DND-41 (cell line): ENCODE measurements at regions not wholly inside any gene's neighbourhood (a gene's known extent, or its start where the extent isn't known, plus 50 kb on each side); places are given as distances from the start of the nearest gene placed in this dataset.

Experiments used
- ATAC-seq: fragments of 200-7000 bp; cut with Tn5 transposase; 3 replicates; pipeline ENCODE4 v1.9.1; 2021; ENCODE audit warnings: low read depth; ENCODE audit not compliant: insufficient read depth
- DNase-seq: peaks from one replicate; pipeline ENCODE4 v3.0.0-alpha.2; 2020
- H2AFZ ChIP-seq: 2 replicates; pipeline ENCODE4 v1.6.0; 2012; ENCODE audit warnings: low read depth, low read length
- H3K27ac ChIP-seq: 2 replicates; pipeline ENCODE4 v1.5.1; 2012; ENCODE audit warnings: low read length, inconsistent platforms
- H3K27me3 ChIP-seq: fragments of 200-600 bp; sonication (generic); 2 replicates; pipeline ENCODE4 v1.6.0; 2012; ENCODE audit warnings: low read length, mild to moderate bottlenecking, inconsistent platforms; ENCODE audit not compliant: insufficient read depth, poor library complexity
- H3K36me3 ChIP-seq: 2 replicates; pipeline ENCODE4 v1.5.1; 2012; ENCODE audit warnings: low read length, inconsistent platforms; ENCODE audit not compliant: insufficient read depth
- H3K4me1 ChIP-seq: 2 replicates; pipeline ENCODE4 v1.5.1; 2012; ENCODE audit warnings: mild to moderate bottlenecking, low read length; ENCODE audit not compliant: insufficient read depth
- H3K4me2 ChIP-seq: 2 replicates; pipeline ENCODE4 v1.6.0; 2012; ENCODE audit warnings: mild to moderate bottlenecking, moderate library complexity, low read length, inconsistent platforms; ENCODE audit not compliant: insufficient read depth
- H3K4me3 ChIP-seq, 2 experiments: fragments of 200-600 bp in 1 of 2; shearing (Covaris generic) in 1 of 2; 2 replicates each; pipeline ENCODE4 v1.5.1; 2012 to 2016; ENCODE audit warnings: inconsistent platforms in 2 of 2, low read length in 2 of 2, mild to moderate bottlenecking in 2 of 2, low read depth in 1 of 2, moderate library complexity in 1 of 2
- H3K79me2 ChIP-seq: 2 replicates; pipeline ENCODE4 v1.6.0; 2012; ENCODE audit warnings: low read length, inconsistent platforms; ENCODE audit not compliant: insufficient read depth
- H3K9ac ChIP-seq: 2 replicates; pipeline ENCODE4 v1.6.0; 2012; ENCODE audit warnings: low read depth, mild to moderate bottlenecking, inconsistent platforms, low read length, moderate library complexity
- H3K9me3 ChIP-seq: 2 replicates; pipeline ENCODE4 v1.5.1; 2012; ENCODE audit warnings: low read length, moderate library complexity, mild to moderate bottlenecking, inconsistent platforms; ENCODE audit not compliant: insufficient read depth, severe bottlenecking
- H4K20me1 ChIP-seq: 2 replicates; pipeline ENCODE4 v1.6.0; 2012; ENCODE audit warnings: low read length; ENCODE audit not compliant: insufficient read depth
- CTCF ChIP-seq: IDR thresholded peaks from 2 replicates; pipeline ENCODE4 v1.5.1; 2012; ENCODE audit warnings: borderline replicate concordance, low read length, moderate library complexity, mild to moderate bottlenecking; ENCODE audit not compliant: poor library complexity, severe bottlenecking; ENCODE audit errors: extremely low read depth
- EZH2 ChIP-seq: IDR thresholded peaks from 3 replicates; pipeline ENCODE4 v1.6.1; 2012; ENCODE audit warnings: borderline replicate concordance, low read depth, mild to moderate bottlenecking, moderate library complexity, low read length, inconsistent platforms; ENCODE audit not compliant: severe bottlenecking

GRCh38 chr3:15967577-15967976, 169.8 kb upstream of the ANKRD28 start:
- no peak overlapping the region for H3K27ac ChIP-seq
- H3K9me3 ChIP-seq: no peaks in the 10 kb centered on the region
- no peak overlapping the region for H3K9ac ChIP-seq
- TF ChIP-seq CTCF (no peak), EZH2 (no peak)
- ATAC-seq (no peak), DNase-seq (no peak)
- H3K4me3 ChIP-seq: no peak overlapping the region
- no peak overlapping the region for H3K4me2 ChIP-seq
- no peaks in the 10 kb centered on the region for H3K79me2 ChIP-seq
- H2AFZ ChIP-seq: no peak overlapping the region
- no peaks in the 10 kb centered on the region for H4K20me1 ChIP-seq
- H3K4me1 ChIP-seq: no peaks in the 10 kb centered on the region
- no peaks in the 10 kb centered on the region for H3K36me3 ChIP-seq
- no peaks in the 10 kb centered on the region for H3K27me3 ChIP-seq

GRCh38 chr3:15969874-15970640, 172.3 kb upstream of the ANKRD28 start:
- no peak overlapping the region for H3K9ac ChIP-seq
- no peaks in the 10 kb centered on the region for H3K79me2 ChIP-seq
- no peak overlapping the region for H2AFZ ChIP-seq
- H3K9me3 ChIP-seq: no peaks in the 10 kb centered on the region
- H3K27me3 ChIP-seq: no peaks in the 10 kb centered on the region
- H4K20me1 ChIP-seq: no peaks in the 10 kb centered on the region
- TF ChIP-seq EZH2: no peak
- TF ChIP-seq CTCF: no peak
- H3K4me2 ChIP-seq: no peak overlapping the region
- no peak overlapping the region for H3K27ac ChIP-seq
- H3K4me1 ChIP-seq: no peaks in the 10 kb centered on the region
- H3K36me3 ChIP-seq: no peaks in the 10 kb centered on the region
- DNase-seq: no peak
- no peak overlapping the region for H3K4me3 ChIP-seq
- ATAC-seq: no peak

DNA sequence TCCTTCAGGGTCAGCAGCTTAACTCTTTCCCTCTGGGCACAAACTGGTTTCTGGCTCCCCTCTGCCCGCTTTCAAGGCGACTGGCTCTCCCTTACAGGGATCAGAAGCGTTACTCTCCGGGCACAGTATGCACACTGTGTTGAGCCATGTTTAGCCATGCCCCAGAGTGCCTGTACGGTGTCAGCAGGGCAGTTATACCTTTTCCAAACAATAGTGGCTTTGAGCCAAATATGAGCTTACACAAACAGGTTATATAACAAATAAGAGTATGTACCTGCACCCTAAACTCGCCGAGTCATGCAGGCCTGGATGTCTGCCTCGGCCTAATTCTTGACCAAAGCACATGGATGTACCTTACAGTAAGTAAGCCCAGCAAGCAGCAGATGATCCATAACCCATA, 175.6 kb upstream of the ANKRD28 start:
- H3K4me1 ChIP-seq: no peaks in the 10 kb centered on the region
- no peak for DNase-seq

More for the DNA sequence above, 175.6 kb upstream of the ANKRD28 start:
- Histone ChIP-seq H3K36me3 (no peaks in the 10 kb centered on the region), H3K9ac (no peak overlapping the region), H3K79me2 (no peaks in the 10 kb centered on the region), H3K9me3 (no peaks in the 10 kb centered on the region), H2AFZ (no peak overlapping the region), H3K4me2 (no peak overlapping the region), H3K4me3 (no peak overlapping the region), H3K27ac (no peak overlapping the region), H4K20me1 (no peaks in the 10 kb centered on the region), H3K27me3 (no peaks in the 10 kb centered on the region)
- no peak for ATAC-seq
- TF ChIP-seq EZH2 (no peak), CTCF (no peak)
